ENCODE measurements at regions not wholly inside any gene's neighbourhood (a gene's known extent, or its start where the extent isn't known, plus 50 kb on each side); places are given as distances from the start of the nearest gene placed in this dataset.

- DNase-seq (ENCODE audit: low spot score): no peak
Measured at GRCh38 chr9:81532251-81532650, 157.1 kb downstream of the TLE1 start.

GRCh38 chr9:81531511-81531910 lies 157.8 kb downstream of the TLE1 start:
- no peak for DNase-seq (ENCODE audit: low spot score)

GRCh38 chr9:81530846-81531245 lies 158.5 kb downstream of the TLE1 start:
- DNase-seq (ENCODE audit: low spot score): no peak

- no peak for DNase-seq (ENCODE audit: low spot score)
Measured at GRCh38 chr9:81530310-81530810, 159.0 kb downstream of the TLE1 start.

- DNase-seq (ENCODE audit: low spot score): no peak
Measured at GRCh38 chr9:81529556-81530193, 159.7 kb downstream of the TLE1 start.

- DNase-seq (ENCODE audit: low spot score): no peak
Measured at GRCh38 chr9:81526587-81526986, 162.8 kb downstream of the TLE1 start.

- no peak for DNase-seq (ENCODE audit: low spot score)
Measured at GRCh38 chr9:81522716-81523551, 166.4 kb downstream of the TLE1 start.

- no peak for DNase-seq (ENCODE audit: low spot score)
Measured at GRCh38 chr9:81521892-81522291, 167.5 kb downstream of the TLE1 start.

GRCh38 chr9:81519816-81520495 lies 169.4 kb downstream of the TLE1 start:
- no peak for DNase-seq (ENCODE audit: low spot score)

- DNase-seq (ENCODE audit: low spot score): no peak
Measured at GRCh38 chr9:81517954-81518353, 171.4 kb downstream of the TLE1 start.

- no peak for DNase-seq (ENCODE audit: low spot score)
Measured at GRCh38 chr9:81513059-81513458, 176.3 kb downstream of the TLE1 start.

- no peak for DNase-seq (ENCODE audit: low spot score)
Measured at GRCh38 chr9:81512641-81513040, 176.7 kb downstream of the TLE1 start.

- no peak for DNase-seq (ENCODE audit: low spot score)
Measured at GRCh38 chr9:81508476-81508875, 180.9 kb downstream of the TLE1 start.

GRCh38 chr9:81506941-81507864 lies 182.1 kb downstream of the TLE1 start:
- no peak for DNase-seq (ENCODE audit: low spot score)

GRCh38 chr9:81499594-81499993 lies 189.8 kb downstream of the TLE1 start:
- no peak for DNase-seq (ENCODE audit: low spot score)

GRCh38 chr9:81499021-81499454 lies 190.3 kb downstream of the TLE1 start:
- DNase-seq (ENCODE audit: low spot score): no peak

- no peak for DNase-seq (ENCODE audit: low spot score)
Measured at GRCh38 chr9:81498576-81498975, 190.8 kb downstream of the TLE1 start.

- no peak for DNase-seq (ENCODE audit: low spot score)
Measured at GRCh38 chr9:81497091-81497490, 192.3 kb downstream of the TLE1 start.

GRCh38 chr9:81492710-81493447 lies 196.5 kb downstream of the TLE1 start:
- DNase-seq (ENCODE audit: low spot score): no peak

GRCh38 chr9:81490605-81491331 lies 198.6 kb downstream of the TLE1 start:
- DNase-seq (ENCODE audit: low spot score): no peak

All from hematopoietic multipotent progenitor cell treated with erythropoietin and hydrocortisone succinate and interleukin-3 and kit ligand, for 15 days (in vitro differentiated cells).